HG03354 (cell line): ENCODE measurements at regions not wholly inside any gene's neighbourhood (a gene's known extent, or its start where the extent isn't known, plus 50 kb on each side); places are given as distances from the start of the nearest gene placed in this dataset.
"Not testable (repeated sequence)": the region's sequence is repeated elsewhere in the genome, so short reads cannot be mapped to it uniquely, and the experiment has no call there.

ENCODE experiments used
- ATAC-seq: cut with Tn5 transposase; IDR thresholded peaks from one replicate; pipeline ENCODE4 v1.9.1; 2021; ENCODE audit warnings: mild to moderate bottlenecking; ENCODE audit not compliant: unreplicated experiment, poor library complexity, severe bottlenecking

GRCh38 chr2:62339413-62339812, 143.5 kb downstream of the B3GNT2 start:
- ATAC-seq, result no peak

GRCh38 chr2:62338111-62338510, 142.2 kb downstream of the B3GNT2 start:
- no peak for ATAC-seq

- no peak for ATAC-seq
These were observed 141.5 kb downstream of the B3GNT2 start for GRCh38 chr2:62337403-62337802.

GRCh38 chr2:62335612-62336011, 139.7 kb downstream of the B3GNT2 start:
- no peak for ATAC-seq

- ATAC-seq, result peak; percentile 56
These were observed 138.6 kb downstream of the B3GNT2 start for GRCh38 chr2:62334440-62335058.

GRCh38 chr2:62334009-62334408, 138.1 kb downstream of the B3GNT2 start:
- ATAC-seq, result no peak

- no peak for ATAC-seq
These were observed 135.0 kb downstream of the B3GNT2 start for GRCh38 chr2:62330959-62331358.

- no peak for ATAC-seq
These were observed 133.9 kb downstream of the B3GNT2 start for GRCh38 chr2:62329797-62330196.

- ATAC-seq, result no peak
These were observed 130.8 kb downstream of the B3GNT2 start for GRCh38 chr2:62326735-62327134.

- ATAC-seq, result no peak
These were observed 129.5 kb downstream of the B3GNT2 start for GRCh38 chr2:62325398-62325797.

- ATAC-seq, result no peak
These were observed 125.7 kb downstream of the B3GNT2 start for GRCh38 chr2:62321380-62322289.

- no peak for ATAC-seq
These were observed 124.9 kb downstream of the B3GNT2 start for GRCh38 chr2:62320657-62321357.

- ATAC-seq, result not testable (repeated sequence)
These were observed 124.2 kb downstream of the B3GNT2 start for GRCh38 chr2:62320137-62320536.

- no peak for ATAC-seq
These were observed 123.2 kb downstream of the B3GNT2 start for GRCh38 chr2:62319070-62319469.

- no peak for ATAC-seq
These were observed 119.6 kb downstream of the B3GNT2 start for GRCh38 chr2:62315476-62315875.

GRCh38 chr2:62314291-62314690, 118.4 kb downstream of the B3GNT2 start:
- no peak for ATAC-seq

GRCh38 chr2:62313449-62314227, 117.7 kb downstream of the B3GNT2 start:
- peak; percentile 71 for ATAC-seq

GRCh38 chr2:62309465-62310091, 113.7 kb downstream of the B3GNT2 start:
- ATAC-seq, result peak; percentile 57

- ATAC-seq, result no peak
These were observed 113.2 kb downstream of the B3GNT2 start for GRCh38 chr2:62309081-62309464.
